HL-60 (cell line): ENCODE measurements at regions not wholly inside any gene's neighbourhood (a gene's known extent, or its start where the extent isn't known, plus 50 kb on each side); places are given as distances from the start of the nearest gene placed in this dataset.

Experiments
- GABPA ChIP-seq: IDR thresholded peaks from 2 replicates; pipeline ENCODE4 v1.6.1; 2012; ENCODE audit warnings: low read depth
- POLR2AphosphoS5 ChIP-seq: IDR thresholded peaks from 2 replicates; pipeline ENCODE4 v1.6.1; 2012; ENCODE audit warnings: low read depth
- SPI1 ChIP-seq: IDR thresholded peaks from 2 replicates; pipeline ENCODE4 v1.6.1; 2012; ENCODE audit warnings: low read depth, mild to moderate bottlenecking, borderline replicate concordance
- TF ChIP-seq, protein P1 (sequence below): IDR thresholded peaks from one replicate; pipeline ENCODE4 v1.5.1; 2011; ENCODE audit warnings: low read length, control low read depth, inconsistent platforms; ENCODE audit not compliant: insufficient read depth
- TF ChIP-seq, protein P2 (sequence below): IDR thresholded peaks from 2 replicates; pipeline ENCODE4 v1.6.1; 2012; ENCODE audit warnings: low read depth; ENCODE audit not compliant: insufficient replicate concordance

DNA sequence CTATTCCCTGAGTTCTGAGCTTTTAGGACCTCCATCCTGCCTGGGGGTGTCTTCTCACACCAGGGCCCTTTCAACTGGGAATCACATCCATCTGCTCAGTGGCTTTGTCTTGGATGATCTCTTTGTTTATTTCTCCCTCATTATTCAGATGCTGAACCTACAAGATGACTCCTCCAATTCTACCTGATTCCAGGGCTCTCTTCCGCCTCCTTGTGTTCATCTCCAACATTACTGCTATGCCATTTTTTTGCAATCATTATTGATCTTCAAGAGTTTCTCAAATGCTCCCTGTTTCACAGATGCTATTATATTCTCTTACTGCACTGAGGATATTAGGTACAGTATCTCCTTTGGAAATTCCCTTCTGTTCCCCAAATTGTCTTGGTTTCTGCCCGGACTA is 307.7 kb downstream of the SHANK2 start:
- TF ChIP-seq, protein P1, sequence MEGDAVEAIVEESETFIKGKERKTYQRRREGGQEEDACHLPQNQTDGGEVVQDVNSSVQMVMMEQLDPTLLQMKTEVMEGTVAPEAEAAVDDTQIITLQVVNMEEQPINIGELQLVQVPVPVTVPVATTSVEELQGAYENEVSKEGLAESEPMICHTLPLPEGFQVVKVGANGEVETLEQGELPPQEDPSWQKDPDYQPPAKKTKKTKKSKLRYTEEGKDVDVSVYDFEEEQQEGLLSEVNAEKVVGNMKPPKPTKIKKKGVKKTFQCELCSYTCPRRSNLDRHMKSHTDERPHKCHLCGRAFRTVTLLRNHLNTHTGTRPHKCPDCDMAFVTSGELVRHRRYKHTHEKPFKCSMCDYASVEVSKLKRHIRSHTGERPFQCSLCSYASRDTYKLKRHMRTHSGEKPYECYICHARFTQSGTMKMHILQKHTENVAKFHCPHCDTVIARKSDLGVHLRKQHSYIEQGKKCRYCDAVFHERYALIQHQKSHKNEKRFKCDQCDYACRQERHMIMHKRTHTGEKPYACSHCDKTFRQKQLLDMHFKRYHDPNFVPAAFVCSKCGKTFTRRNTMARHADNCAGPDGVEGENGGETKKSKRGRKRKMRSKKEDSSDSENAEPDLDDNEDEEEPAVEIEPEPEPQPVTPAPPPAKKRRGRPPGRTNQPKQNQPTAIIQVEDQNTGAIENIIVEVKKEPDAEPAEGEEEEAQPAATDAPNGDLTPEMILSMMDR = no peak
- TF ChIP-seq POLR2AphosphoS5 = no peak
- TF ChIP-seq GABPA = no peak
- TF ChIP-seq, protein P2, sequence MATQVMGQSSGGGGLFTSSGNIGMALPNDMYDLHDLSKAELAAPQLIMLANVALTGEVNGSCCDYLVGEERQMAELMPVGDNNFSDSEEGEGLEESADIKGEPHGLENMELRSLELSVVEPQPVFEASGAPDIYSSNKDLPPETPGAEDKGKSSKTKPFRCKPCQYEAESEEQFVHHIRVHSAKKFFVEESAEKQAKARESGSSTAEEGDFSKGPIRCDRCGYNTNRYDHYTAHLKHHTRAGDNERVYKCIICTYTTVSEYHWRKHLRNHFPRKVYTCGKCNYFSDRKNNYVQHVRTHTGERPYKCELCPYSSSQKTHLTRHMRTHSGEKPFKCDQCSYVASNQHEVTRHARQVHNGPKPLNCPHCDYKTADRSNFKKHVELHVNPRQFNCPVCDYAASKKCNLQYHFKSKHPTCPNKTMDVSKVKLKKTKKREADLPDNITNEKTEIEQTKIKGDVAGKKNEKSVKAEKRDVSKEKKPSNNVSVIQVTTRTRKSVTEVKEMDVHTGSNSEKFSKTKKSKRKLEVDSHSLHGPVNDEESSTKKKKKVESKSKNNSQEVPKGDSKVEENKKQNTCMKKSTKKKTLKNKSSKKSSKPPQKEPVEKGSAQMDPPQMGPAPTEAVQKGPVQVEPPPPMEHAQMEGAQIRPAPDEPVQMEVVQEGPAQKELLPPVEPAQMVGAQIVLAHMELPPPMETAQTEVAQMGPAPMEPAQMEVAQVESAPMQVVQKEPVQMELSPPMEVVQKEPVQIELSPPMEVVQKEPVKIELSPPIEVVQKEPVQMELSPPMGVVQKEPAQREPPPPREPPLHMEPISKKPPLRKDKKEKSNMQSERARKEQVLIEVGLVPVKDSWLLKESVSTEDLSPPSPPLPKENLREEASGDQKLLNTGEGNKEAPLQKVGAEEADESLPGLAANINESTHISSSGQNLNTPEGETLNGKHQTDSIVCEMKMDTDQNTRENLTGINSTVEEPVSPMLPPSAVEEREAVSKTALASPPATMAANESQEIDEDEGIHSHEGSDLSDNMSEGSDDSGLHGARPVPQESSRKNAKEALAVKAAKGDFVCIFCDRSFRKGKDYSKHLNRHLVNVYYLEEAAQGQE = no peak
- no peak for TF ChIP-seq SPI1
